Occipital lobe (tissue), 1 donor: ENCODE measurements at regions not wholly inside any gene's neighbourhood (a gene's known extent, or its start where the extent isn't known, plus 50 kb on each side); places are given as distances from the start of the nearest gene placed in this dataset.
"Not testable (repeated sequence)": the region's sequence is repeated elsewhere in the genome, so short reads cannot be mapped to it uniquely, and the experiment has no call there.

Experiments used
- DNase-seq: peaks from one replicate; lab custom pipeline; 2025; lab: John Stamatoyannopoulos, UW

- DNase-seq: no peak
These were observed 622.9 kb upstream of the DIPK2B start for GRCh38 chrX:45823536-45823935.

- no peak for DNase-seq
These were observed 621.4 kb upstream of the DIPK2B start for GRCh38 chrX:45822124-45822523.

- no peak for DNase-seq
These were observed 618.2 kb upstream of the DIPK2B start for GRCh38 chrX:45818913-45819312.

- DNase-seq: no peak
These were observed 614.8 kb upstream of the DIPK2B start for GRCh38 chrX:45815441-45815840.

- DNase-seq: no peak
These were observed 610.6 kb upstream of the DIPK2B start for GRCh38 chrX:45811326-45811725.

GRCh38 chrX:45807572-45808425 lies 607.1 kb upstream of the DIPK2B start:
- DNase-seq: no peak

- no peak for DNase-seq
These were observed 605.9 kb upstream of the DIPK2B start for GRCh38 chrX:45806410-45807121.

GRCh38 chrX:45804276-45804675 lies 603.6 kb upstream of the DIPK2B start:
- DNase-seq: no peak

- DNase-seq: no peak
These were observed 602.8 kb upstream of the DIPK2B start for GRCh38 chrX:45803383-45803921.

- no peak for DNase-seq
These were observed 600.9 kb upstream of the DIPK2B start for GRCh38 chrX:45801554-45801953.

GRCh38 chrX:45800746-45801453 lies 600.2 kb upstream of the DIPK2B start:
- DNase-seq: not testable (repeated sequence)

GRCh38 chrX:45799576-45799975 lies 598.9 kb upstream of the DIPK2B start:
- no peak for DNase-seq

GRCh38 chrX:45795546-45795945 lies 594.9 kb upstream of the DIPK2B start:
- no peak for DNase-seq

- no peak for DNase-seq
These were observed 594.3 kb upstream of the DIPK2B start for GRCh38 chrX:45794995-45795337.

GRCh38 chrX:45794323-45794994 lies 593.8 kb upstream of the DIPK2B start:
- no peak for DNase-seq

GRCh38 chrX:45788941-45789348 lies 588.3 kb upstream of the DIPK2B start:
- no peak for DNase-seq

GRCh38 chrX:45788315-45788714 lies 587.6 kb upstream of the DIPK2B start:
- no peak for DNase-seq

GRCh38 chrX:45784590-45784989 lies 583.9 kb upstream of the DIPK2B start:
- DNase-seq: no peak

- no peak for DNase-seq
These were observed 582.3 kb upstream of the DIPK2B start for GRCh38 chrX:45783002-45783401.

GRCh38 chrX:45781901-45782553 lies 581.4 kb upstream of the DIPK2B start:
- DNase-seq: no peak

GRCh38 chrX:45778616-45779015 lies 577.9 kb upstream of the DIPK2B start:
- DNase-seq: no peak
